Colonic mucosa (tissue), 4 donors: ENCODE measurements at regions not wholly inside any gene's neighbourhood (a gene's known extent, or its start where the extent isn't known, plus 50 kb on each side); places are given as distances from the start of the nearest gene placed in this dataset.

Source experiments
- DNase-seq: peaks from one replicate; pipeline ENCODE4 v3.0.0-alpha.2; 2020
- H3K27ac ChIP-seq: fragments of 200-600 bp; one replicate; pipeline ENCODE4 v1.8.0; 2021
- H3K27me3 ChIP-seq: fragments of 200-600 bp; one replicate; pipeline ENCODE4 v1.8.0; 2021
- H3K36me3 ChIP-seq: fragments of 200-600 bp; one replicate; pipeline ENCODE4 v1.8.0; 2021
- H3K4me1 ChIP-seq: fragments of 200-600 bp; one replicate; pipeline ENCODE4 v1.8.0; 2021; ENCODE audit warnings: mild to moderate bottlenecking
- H3K4me3 ChIP-seq: fragments of 200-600 bp; one replicate; pipeline ENCODE4 v1.8.0; 2021
- H3K9ac ChIP-seq, 2 donors: one replicate each; pipeline ENCODE4 v1.7.0; 2013; ENCODE audit warnings: control low read depth in 2 of 2, low read depth in 2 of 2, low read length in 2 of 2
- H3K9me3 ChIP-seq: fragments of 200-600 bp; one replicate; pipeline ENCODE4 v1.8.0; 2021
- CTCF ChIP-seq: fragments of 200-600 bp; IDR thresholded peaks from one replicate; pipeline ENCODE4 v1.8.0; 2022; ENCODE audit warnings: antibody characterized with exemption, mild to moderate bottlenecking
- intact Hi-C: fragments of 100-400 bp; cut with DNase I; formaldehyde crosslinking; loops from one replicate; pipeline ENCODE4 v1.14.1; 2022
- donor health status: healthy.
- donor health status: DM: no; HTN: no; CAD: no.
- donor health status: DM: no; HTN: no; CAD: no.

- no peak for DNase-seq
- intact Hi-C loops, result no loop called here
- no peak overlapping the region for H3K9ac ChIP-seq
- H3K4me1 ChIP-seq, result no peaks in the 10 kb centered on the region
- H3K27ac ChIP-seq, result no peak overlapping the region
- TF ChIP-seq CTCF, result no peak
- H3K36me3 ChIP-seq, result no peaks in the 10 kb centered on the region
- H3K27me3 ChIP-seq, result no peaks in the 10 kb centered on the region
- H3K4me3 ChIP-seq, result no peak overlapping the region
- no peaks in the 10 kb centered on the region for H3K9me3 ChIP-seq
These were observed 134.3 kb downstream of the UNC5CL start for GRCh38 chr6:40904583-40905194.

- no peaks in the 10 kb centered on the region for H3K27me3 ChIP-seq
- H3K4me1 ChIP-seq, result no peaks in the 10 kb centered on the region
- intact Hi-C loops, result no loop called here
- no peak for TF ChIP-seq CTCF
- H3K9ac ChIP-seq, result no peak overlapping the region
- H3K9me3 ChIP-seq, result no peaks in the 10 kb centered on the region
- H3K4me3 ChIP-seq, result no peak overlapping the region
- no peak for DNase-seq
- no peak overlapping the region for H3K27ac ChIP-seq
- H3K36me3 ChIP-seq, result no peaks in the 10 kb centered on the region
These were observed 135.6 kb downstream of the UNC5CL start for GRCh38 chr6:40903456-40903855.

- no peaks in the 10 kb centered on the region for H3K4me1 ChIP-seq
- H3K27me3 ChIP-seq, result no peaks in the 10 kb centered on the region
- H3K27ac ChIP-seq, result no peak overlapping the region
- no peaks in the 10 kb centered on the region for H3K9me3 ChIP-seq
- DNase-seq, result no peak
- no peak overlapping the region for H3K9ac ChIP-seq
- intact Hi-C loops, result no loop called here
- TF ChIP-seq CTCF, result no peak
- H3K36me3 ChIP-seq, result no peaks in the 10 kb centered on the region
- H3K4me3 ChIP-seq, result no peak overlapping the region
These were observed 137.5 kb downstream of the UNC5CL start for GRCh38 chr6:40901322-40902055.

GRCh38 chr6:40900791-40901190 is 138.2 kb downstream of the UNC5CL start:
- intact Hi-C loops, result no loop called here
- H3K9me3 ChIP-seq, result no peaks in the 10 kb centered on the region
- no peak overlapping the region for H3K9ac ChIP-seq
- H3K4me1 ChIP-seq, result no peaks in the 10 kb centered on the region
- TF ChIP-seq CTCF, result no peak
- no peaks in the 10 kb centered on the region for H3K27me3 ChIP-seq
- DNase-seq, result no peak
- no peak overlapping the region for H3K27ac ChIP-seq
- no peaks in the 10 kb centered on the region for H3K36me3 ChIP-seq
- H3K4me3 ChIP-seq, result no peak overlapping the region

- Histone ChIP-seq H3K27me3 (no peaks in the 10 kb centered on the region), H3K9ac (no peak overlapping the region), H3K36me3 (no peaks in the 10 kb centered on the region), H3K27ac (no peak overlapping the region), H3K4me3 (no peak overlapping the region), H3K9me3 (no peaks in the 10 kb centered on the region), H3K4me1 (no peaks in the 10 kb centered on the region)
- no peak for TF ChIP-seq CTCF
- intact Hi-C loops, result loop anchor here (5.0 kb wide), 2 partner anchors 128 to 168 kb away; no protein-coding TSS in a partner anchor
- DNase-seq, result peak; percentile 19
These were observed 139.3 kb downstream of the UNC5CL start for GRCh38 chr6:40899684-40900155.
